Stimulated activated CD4-positive, alpha-beta T cell treated with anti-CD3 and anti-CD28 coated beads, Interleukin-4, amount 100 ng/mL, for 24 hours (primary cell): ENCODE measurements at regions not wholly inside any gene's neighbourhood (a gene's known extent, or its start where the extent isn't known, plus 50 kb on each side); places are given as distances from the start of the nearest gene placed in this dataset.
"Not testable (repeated sequence)": the region's sequence is repeated elsewhere in the genome, so short reads cannot be mapped to it uniquely, and the experiment has no call there.

ENCODE experiments used
- DNase-seq: peaks from one replicate; pipeline ENCODE4 v3.0.0-alpha.2; 2020

DNA sequence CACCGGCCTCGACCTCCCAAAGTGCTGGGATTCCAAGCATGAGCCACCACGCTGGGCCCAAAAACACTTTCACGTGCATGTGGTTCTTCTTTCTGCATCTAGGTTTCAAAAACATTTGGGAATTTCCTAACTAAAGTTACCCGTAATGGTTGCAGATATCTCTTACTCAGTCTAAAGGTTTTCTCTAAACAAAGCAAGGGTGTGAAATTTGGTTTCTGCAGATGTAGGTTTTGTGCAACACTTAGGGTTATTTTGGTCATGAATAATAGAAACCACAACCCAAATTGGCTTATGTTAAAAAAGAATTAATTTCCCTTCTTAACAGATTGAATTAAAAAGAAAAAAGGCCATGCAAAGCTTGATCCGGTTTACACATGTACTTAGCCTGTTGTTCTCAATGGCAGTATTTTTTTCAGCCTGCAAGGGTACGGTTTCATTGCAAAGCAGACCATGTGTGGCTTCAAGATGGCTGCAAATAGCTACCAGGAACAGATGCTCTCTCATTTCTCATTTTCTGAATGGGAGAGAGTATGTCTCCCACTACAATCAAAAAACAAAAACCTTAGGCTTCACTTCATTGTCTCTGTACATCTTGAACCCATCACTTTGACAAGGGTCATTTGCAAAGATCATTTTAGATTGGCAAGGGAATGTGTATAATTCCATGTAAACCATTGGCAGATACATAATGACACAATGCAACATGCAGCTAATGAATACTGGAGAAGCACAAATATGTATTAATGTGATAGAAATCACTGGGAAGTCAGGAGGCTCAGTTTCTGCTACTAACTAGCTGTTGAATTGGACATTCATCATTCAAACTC lies 491.2 kb upstream of the FLRT2 start:
- no peak for DNase-seq

DNA sequence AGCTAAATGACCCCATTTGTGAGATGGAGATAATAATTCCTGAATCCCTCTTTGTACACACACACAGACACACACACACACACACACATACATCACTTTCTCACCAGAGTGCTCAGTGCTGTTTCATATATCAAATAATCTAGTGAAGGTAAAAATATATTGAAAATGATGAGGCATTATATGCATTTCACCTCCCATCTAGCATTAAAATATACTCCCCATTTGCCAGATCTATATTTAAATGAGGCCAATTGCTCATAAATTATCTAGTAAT lies 490.7 kb upstream of the FLRT2 start:
- no peak for DNase-seq

DNA sequence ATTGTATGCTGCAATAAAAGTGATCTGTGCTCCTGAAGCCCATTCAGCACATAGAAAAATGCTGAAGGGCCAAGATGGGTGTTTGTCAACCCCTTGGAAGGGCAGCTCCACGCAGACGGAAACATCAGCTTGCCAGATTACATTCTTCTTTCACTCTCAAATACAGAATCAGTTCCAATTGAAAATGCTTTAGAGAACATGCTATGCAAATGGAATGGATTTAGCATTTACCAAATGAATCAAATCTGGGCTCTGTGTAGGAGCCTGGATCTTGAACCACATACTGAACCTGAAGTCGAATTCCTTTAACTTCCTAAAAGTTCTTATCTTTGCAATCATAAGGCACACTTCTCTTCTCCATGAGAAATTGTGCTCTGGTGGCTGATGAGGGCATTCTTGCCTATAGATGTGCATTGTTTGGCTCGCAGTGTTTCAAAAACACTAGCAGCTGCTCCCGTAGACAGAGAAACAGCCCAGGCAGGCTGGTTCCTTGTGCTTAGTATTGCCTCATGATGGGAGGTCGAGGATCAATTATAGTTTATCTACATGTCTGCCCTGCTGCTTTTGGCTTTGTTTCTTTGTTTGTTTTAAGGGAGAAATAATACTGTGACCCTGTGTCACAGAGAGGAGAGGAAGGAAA lies 489.8 kb upstream of the FLRT2 start:
- DNase-seq, result no peak

DNA sequence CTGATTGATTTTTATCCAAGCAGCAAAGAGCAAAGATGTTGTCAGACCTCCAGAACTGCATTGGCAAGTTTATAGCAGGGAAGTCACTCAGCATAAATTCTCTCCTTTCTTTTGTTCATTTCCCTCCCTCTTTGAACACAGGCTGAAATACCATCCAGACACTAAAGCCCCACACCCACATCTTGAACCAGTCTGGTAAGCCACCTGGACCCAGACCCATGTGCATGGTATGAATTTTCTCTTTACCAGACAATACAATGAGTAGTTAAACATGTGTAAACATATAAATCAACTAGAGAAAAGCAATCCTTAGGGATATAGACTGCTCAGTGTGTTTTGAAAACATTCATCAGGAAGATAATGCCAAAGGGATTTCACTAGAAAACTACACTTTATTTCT lies 488.3 kb upstream of the FLRT2 start:
- DNase-seq, result no peak

DNA sequence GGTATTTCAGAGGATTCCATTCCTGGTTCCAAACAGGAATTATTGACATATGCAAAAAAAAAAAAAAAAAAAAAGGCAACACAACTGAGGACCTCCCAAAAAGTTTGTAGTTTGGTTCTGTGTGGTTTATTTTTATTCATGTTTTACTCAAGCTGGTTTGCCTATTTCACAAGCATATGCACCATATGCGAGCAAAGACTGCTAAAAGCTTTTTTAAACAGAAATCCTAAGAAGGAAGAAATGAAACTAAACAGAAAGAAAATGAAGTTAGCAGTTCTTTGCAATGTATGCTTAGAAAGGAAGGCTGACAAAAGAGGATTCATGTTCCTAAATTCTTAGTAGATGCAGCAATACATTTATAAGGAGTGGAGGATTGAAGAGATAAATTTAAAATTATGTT lies 487.6 kb upstream of the FLRT2 start:
- no peak for DNase-seq

DNA sequence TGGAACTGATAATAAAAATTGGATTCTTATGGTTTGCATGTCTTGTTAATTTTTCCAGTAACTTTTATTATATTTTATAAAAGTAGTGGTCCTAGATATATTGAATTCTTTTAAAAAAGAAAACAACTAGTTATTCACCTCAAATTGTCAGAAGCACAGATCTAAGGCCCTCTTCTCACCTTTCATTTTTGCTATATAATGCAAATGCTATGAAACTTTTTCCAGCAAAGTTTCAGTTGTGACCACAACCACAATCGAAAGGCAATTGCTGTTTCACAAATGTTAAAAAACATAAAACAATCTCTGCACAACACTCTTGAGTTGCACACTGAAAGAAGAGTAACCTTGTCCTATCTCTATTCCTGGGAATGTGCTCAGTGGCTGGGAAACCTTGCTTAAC lies 479.8 kb upstream of the FLRT2 start:
- DNase-seq, result no peak

DNA sequence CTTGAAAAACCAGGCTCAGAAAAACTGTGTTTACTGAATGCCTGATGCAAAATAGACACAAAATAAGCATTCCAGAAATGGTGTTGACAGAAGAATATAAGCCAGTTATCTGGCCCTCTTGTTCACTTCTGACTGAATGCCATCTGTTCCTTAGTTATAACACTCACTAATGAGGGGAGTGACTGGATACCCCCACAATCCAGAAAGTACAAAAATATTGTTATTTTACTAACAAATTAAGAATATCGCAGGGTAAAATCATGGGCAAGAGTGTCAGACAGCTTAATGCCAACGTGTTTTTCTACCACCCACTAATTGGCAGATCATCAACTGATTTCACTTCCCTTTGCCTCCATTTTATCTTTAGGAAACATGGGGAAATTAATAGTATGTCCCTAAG lies 477.3 kb upstream of the FLRT2 start:
- DNase-seq, result no peak

DNA sequence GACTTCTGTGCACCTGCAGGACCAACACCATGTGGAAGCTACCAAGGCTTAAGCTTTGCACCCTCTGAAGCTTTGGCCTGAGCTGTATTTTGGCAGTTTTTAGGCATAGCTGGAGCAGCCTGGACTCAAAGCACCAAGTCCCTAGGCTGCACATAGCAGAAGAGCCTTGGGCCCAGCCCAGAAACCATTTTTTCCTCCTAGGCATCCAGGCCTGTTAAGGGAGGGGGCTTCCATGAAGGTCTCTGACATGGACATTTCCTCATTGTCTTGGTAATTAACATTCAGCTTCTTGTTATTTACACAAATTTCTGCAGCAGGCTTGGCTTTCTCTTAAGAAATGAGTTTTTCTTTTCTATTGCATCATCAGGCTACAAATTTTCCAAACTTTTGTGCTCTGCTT lies 475.8 kb upstream of the FLRT2 start:
- no peak for DNase-seq

DNA sequence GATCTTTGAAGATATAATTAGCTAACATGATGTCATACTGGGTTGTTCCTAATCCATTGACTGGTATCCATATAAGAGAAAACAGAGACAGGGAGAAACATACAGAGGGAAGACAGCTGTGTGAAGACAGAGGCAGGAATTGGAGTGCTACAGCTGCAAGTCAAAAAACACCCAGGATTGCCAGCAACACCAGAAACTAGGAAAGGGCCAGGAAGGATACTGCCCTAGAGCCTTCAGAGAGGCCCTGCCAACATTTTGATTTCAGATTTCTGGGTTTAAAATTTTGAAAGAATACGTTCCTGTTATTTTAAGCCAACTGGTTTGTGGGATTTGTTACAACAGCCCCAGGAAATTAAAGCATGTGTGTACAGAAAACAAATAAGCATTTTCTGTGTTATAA lies 473.7 kb upstream of the FLRT2 start:
- no peak for DNase-seq

DNA sequence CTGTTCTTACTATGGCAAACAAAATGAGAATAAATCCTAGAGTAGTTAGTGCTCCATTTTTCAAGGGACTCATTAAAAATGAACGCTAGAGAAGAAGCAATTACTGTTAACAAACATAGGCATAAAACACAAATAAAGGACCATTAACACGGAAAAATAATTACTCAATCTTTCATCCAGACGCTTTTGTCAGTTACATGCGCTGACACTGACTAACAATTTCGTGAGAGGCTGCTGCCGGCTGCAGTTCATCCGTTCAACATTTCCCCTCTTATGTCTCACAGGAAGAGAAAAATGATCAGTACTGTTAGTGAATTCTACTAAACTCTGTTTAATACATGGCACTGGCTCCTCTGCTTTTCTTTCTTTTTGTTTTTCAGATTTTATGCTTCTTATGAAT lies 472.7 kb upstream of the FLRT2 start:
- no peak for DNase-seq

DNA sequence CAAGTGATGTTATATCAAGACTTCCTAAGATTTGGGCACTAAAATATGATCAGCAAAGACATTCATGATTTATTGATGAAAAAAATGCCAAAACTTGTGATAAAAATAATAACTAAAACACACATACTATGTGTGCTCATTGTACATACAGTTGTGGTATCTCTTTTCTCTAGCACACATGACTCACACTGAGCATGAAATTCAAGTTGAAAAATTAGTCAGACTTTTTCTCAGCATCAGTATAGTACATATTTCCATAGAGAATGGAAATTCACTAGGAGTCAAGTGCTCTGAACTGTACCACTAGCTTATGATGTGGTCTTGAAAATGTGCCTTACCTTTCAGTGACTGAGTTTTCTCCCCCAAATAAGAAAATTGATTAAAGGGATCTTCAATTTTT lies 471.8 kb upstream of the FLRT2 start:
- DNase-seq, result no peak

DNA sequence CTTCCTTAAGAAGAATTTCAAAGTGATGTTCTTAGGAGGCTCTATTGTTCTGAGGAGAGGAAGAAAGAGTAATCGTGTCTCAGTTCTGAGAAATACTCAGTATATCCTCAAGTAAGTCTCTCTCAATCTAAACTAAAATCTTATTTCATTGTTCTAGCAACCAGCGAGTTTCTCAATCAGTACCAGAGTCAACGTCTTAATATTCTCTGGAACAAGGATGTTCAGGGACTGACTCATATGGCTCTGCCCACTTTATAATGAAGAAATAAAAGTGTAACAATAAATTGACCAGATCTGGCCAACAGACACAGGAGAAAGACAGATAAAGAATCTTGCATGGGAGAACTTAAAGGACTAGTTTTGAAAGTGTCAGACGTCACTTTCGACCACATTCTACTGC lies 469.8 kb upstream of the FLRT2 start:
- DNase-seq, result no peak

DNA sequence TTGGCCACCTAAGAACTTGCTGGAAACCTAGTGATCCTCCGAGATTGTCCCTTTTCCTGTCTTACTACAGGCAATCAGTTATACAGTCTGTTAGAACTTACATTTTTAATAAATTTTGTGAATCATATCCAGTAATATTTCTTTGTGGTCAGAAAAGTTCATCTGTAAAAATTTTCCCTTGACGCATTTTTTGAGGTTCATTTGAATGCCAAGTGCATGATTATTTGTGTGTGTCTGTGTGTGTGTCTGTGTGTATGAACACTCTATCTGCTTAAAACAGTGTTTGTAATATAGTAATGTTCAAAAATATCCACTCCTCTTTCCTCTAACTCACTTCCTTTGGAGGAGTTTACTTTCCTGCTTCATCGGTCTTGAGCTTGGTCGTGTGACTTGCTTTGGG lies 468.7 kb upstream of the FLRT2 start:
- DNase-seq, result no peak

DNA sequence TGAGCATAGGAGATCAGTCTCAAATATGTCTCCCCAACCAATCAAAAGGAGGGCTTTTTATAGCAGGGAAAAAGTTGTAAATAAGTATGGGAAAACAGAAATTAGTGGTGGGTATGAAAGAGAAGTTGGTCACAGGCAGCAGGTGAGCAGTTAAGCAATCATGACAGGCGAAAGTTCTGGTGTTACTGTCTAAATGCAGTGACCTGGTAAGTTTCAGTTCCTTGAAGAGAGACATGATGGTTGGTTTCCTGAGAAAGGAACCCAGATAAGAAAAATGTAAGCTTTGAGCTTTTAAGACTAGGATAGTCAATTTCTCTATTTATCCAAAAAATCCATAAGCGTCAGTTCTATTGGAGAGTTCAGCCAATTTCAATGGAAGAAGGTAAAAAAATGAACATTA lies 466.2 kb upstream of the FLRT2 start:
- DNase-seq, result no peak

DNA sequence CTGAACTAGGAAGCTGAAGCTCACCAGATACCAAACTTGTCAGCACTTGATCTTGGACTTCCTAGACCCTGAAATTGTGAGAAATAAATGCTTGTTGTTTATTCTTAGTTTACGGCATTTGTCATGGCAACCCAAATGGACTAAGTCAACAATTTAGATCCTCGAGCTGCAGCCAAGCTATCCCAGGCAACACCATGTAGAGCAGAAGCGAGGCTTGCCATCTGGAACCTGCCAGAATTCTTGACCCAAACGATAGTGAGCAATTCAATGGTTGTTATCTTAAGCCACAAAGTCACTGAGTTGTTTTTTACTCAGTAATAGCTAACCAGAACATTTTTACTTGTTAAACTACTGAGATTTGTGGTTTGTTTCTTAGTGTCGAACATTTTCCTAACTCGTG lies 458.5 kb upstream of the FLRT2 start:
- DNase-seq, result no peak

DNA sequence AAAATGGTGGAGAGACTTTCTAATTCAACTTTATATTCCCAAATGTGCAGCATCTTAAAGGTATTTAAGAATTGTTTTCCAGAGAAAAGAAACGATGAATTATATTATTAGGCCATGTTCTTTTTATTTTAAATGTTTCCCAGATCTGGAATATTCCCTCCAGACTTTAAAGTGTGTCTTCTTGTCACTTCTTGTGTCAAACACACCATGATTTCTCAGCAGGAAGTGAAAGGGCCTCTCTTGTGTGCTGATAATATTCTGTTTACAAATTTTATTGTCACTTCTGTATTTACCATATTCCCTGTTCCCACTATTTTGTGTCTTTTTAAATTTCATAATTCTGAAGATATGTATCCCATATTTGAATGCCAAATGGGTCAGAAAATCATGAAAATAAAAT lies 455.0 kb upstream of the FLRT2 start:
- no peak for DNase-seq

DNA sequence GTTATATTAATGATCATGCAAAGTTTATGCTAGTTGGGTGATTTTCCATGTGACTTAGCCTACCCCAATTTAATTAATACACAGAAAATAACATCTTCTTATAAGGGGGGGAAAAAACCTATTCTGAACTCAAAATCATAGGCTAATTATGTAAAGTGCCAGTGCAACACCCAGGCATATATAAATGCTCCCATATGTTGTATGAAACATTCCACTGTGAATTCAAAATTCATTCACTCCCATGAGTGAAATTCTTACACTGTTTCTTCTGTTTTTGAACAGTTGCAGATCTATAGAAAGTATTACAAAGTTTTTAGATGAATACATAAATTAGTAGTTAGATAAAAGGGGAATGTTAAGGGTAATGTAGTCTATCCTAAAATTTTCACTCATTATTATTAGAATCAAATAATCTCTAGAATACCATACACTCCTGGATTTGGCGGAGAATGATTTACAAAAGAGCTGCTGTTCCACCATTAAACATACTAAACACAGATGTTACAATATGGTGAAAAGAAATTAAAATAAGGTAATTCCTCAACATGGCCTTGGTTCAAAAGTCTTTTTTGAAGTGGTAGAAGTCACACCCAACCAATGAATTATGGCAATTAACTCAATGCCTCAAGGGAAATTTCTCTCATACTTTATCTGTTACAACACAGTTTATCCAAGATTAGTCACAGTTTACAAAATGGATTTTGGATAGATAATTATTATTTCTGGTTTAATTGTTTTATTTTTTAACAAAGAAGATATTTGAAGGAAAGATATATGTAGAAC lies 454.1 kb upstream of the FLRT2 start:
- no peak for DNase-seq

DNA sequence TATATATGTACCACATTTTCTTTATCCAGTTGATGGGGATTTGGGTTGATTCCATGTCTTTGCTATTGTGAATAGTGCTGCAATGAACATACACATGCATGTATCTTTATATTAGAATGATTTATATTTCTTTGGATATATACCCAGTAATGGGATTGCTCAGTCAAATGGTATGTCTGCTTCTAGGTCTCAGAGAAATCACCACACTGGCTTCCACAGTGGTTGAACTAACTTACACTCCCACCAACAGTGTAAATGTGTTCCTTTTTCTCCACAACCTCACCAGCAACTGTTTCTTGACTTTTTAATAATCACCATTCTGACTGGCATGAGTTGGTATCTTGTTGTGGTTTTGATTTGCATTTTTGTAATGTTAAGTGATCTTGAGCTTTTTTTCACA lies 452.2 kb upstream of the FLRT2 start:
- not testable (repeated sequence) for DNase-seq

DNA sequence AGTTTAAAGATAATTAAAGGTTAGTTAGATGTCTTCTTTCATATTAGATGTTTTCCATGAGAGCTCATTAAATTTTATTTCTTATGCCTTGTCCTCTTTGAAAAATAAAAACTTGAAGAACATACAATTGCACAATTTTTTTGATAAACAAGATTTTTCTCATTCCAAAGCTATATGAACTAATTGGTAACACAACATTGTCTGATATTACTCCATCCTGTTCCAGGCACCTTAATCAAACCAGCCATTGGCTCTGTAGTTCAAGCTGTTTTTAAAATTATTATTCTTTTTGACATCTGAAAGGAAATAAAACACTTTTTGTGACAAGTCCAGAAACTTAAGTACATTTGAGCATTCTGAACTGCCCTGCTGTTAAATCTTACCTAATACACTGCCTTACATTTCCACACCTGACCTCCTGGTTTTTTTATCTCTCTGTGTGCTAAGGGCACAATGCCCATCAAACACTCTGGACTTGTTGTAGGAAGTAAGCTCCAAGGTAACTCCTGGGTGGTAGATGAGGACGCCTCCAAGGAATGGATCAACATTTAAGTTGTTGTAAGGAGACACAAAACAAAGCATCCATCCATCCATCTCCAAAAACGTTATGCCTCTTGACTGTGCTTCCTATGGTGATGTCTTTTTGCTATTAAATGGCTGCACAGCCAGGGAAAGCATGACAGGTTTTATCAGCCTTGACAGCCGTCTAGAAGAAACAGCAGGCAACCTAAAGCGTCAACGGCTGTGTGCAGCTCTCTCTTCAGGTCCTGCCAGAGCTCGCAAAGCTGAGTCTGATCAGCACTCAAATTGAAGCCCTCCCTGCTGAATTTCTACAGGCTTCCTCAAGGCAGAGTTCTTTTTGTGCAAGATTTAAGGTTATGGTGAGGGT lies 449.9 kb upstream of the FLRT2 start:
- DNase-seq, result no peak

DNA sequence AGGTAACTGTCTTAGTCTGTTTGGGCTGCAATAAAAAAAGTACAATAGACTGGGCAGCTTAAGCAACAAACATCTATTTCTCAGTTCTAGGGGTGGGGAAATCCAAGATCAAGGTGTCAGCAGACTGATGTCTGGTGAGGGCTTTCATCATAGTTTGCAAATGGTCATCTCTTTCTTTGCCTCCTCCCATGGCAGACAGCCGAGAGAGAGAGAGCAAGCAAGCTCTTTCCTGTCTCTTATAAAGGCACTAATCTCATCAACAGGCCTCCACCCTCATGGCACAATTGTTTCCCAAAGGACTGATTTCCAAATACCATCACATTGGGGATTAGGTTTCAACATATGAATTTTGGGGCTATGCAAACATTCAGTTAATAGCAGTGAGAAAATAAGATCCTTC lies 445.6 kb upstream of the FLRT2 start:
- no peak for DNase-seq

DNA sequence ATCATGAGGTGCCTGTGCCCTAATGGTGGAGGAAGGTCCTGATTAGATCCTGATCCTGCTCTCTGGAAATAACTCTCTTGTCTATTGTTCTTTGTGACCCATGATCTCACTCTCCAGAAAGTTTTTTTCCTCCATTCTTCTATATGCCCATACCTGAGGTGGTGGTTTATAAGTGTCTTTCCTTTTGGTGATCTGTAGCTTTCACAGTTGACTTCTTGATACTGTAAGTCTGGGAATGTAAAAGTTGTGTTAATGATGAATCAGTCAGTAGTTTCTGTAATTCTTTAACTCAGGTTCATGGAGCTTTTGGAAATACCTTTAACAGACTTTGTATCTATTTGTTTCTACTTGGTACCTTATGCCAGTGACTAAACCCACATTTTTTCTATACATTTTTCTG lies 444.0 kb upstream of the FLRT2 start:
- DNase-seq, result no peak

DNA sequence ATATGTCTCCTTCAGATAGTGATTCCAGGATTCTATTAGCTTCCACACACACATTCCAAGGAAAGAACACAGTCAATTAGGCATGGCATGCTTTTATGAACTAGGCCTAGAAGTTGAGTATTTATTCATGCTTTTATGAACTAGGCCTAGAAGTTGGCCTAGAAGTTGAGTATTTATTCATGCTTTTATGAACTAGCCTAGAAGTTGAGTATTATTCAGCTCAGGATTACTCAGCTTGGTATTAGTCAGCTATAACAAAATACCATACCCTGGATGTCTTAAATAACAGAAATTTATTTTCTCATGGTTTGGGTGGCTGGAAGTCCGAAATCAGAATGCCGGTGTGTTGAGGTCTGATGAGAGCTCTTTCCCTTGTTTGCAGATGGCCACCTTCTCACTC lies 442.7 kb upstream of the FLRT2 start:
- DNase-seq, result no peak

DNA sequence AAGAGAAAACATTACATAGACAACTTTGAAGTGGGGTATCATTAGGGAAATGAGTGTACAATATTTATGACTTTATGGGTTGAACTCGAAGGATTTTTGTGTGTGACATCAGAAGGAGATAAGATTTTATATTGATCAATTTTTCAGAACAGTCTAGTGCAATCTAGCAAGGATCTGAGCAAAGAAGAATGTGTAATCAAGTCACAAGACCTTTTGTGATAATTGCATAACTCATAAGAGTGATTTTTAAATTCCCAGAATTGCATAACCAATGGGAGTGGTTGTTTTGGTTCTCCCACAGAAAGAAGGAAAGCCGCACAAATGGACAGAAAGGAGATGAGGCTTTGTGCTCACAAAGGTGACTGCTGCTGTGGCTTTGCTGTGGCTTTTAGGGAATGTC lies 441.8 kb upstream of the FLRT2 start:
- no peak for DNase-seq
